Testis (tissue), 2 donors: ENCODE measurements at regions not wholly inside any gene's neighbourhood (a gene's known extent, or its start where the extent isn't known, plus 50 kb on each side); places are given as distances from the start of the nearest gene placed in this dataset.
"Not testable (repeated sequence)": the region's sequence is repeated elsewhere in the genome, so short reads cannot be mapped to it uniquely, and the experiment has no call there.

Experiments used
- DNase-seq: peaks from one replicate; pipeline ENCODE4 v3.0.0-alpha.2; 2019
- H3K27ac ChIP-seq, 2 donors: fragments of 200-600 bp; sonication (generic); one replicate each; pipeline ENCODE4 v1.5.1; 2019
- H3K27me3 ChIP-seq: fragments of 200-600 bp; sonication (generic); one replicate; pipeline ENCODE4 v1.5.1; 2019
- H3K36me3 ChIP-seq: fragments of 200-600 bp; sonication (generic); one replicate; pipeline ENCODE4 v1.5.1; 2017; ENCODE audit warnings: low read depth; ENCODE audit errors: missing control alignments
- H3K4me1 ChIP-seq: fragments of 200-600 bp; sonication (generic); one replicate; pipeline ENCODE4 v1.5.1; 2019
- H3K4me3 ChIP-seq, 2 donors: fragments of 200-600 bp; sonication (generic); one replicate each; pipeline ENCODE4 v1.5.1; 2017 to 2019
- H3K9me3 ChIP-seq: fragments of 200-600 bp; sonication (generic); one replicate; pipeline ENCODE4 v1.5.1; 2017
- CTCF ChIP-seq, 3 experiments: fragments of 450-650 bp in 2 of 3; fragments of 200-600 bp in 1 of 3; sonication (generic) in 1 of 3; IDR thresholded peaks; one replicate each; pipeline ENCODE4 v1.5.1; 2016 to 2019; ENCODE audit warnings: antibody characterized with exemption in 3 of 3, mild to moderate bottlenecking in 2 of 3, moderate library complexity in 1 of 3
- POLR2A ChIP-seq: fragments of 450-650 bp; IDR thresholded peaks from one replicate; pipeline ENCODE4 v1.6.1; 2017; ENCODE audit warnings: antibody characterized with exemption, mild to moderate bottlenecking, moderate library complexity
- WGBS, 2 donors: methylation state at CpG; one replicate each; pipeline ENCODE4 v1.1.5; 2018; 5-methylcytosine and 5-hydroxymethylcytosine counted together
- intact Hi-C: fragments of 100-400 bp; cut with DNase I; formaldehyde crosslinking; loops from one replicate; pipeline ENCODE4 v1.15.1; 2023; ENCODE audit warnings: low total_unique reads

GRCh38 chr2:43068041-43068533 lies 158.3 kb downstream of the ZFP36L2 start:
- Histone ChIP-seq H3K4me3 (peak overlapping the region in 1 of 2 donors; percentile 7), H3K27ac (no peak overlapping the region), H3K4me1 (peaks cover 11% of the 10 kb centered on the region), H3K36me3 (no peaks in the 10 kb centered on the region), H3K27me3 (no peaks in the 10 kb centered on the region), H3K9me3 (no peaks in the 10 kb centered on the region)
- no peak for TF ChIP-seq CTCF (IDR thresholded peaks at IDR 0.05)
- TF ChIP-seq POLR2A: no peak
- DNase-seq: no peak
- intact Hi-C loops: no loop called here
- WGBS, 2 donors: 47 to 62% methylated on average over 51 of the region's 51 CpGs

- 40 to 58% methylated on average over 9 to 14 of the region's 14 CpGs for WGBS, 2 donors
- no peak for TF ChIP-seq POLR2A
- intact Hi-C loops: no loop called here
- no peaks in the 10 kb centered on the region for H3K36me3 ChIP-seq
- peak overlapping the region in 1 of 2 donors; percentile 7 for H3K4me3 ChIP-seq
- no peak overlapping the region for H3K27ac ChIP-seq
- H3K4me1 ChIP-seq: peaks cover 11% of the 10 kb centered on the region
- no peaks in the 10 kb centered on the region for H3K27me3 ChIP-seq
- H3K9me3 ChIP-seq: no peaks in the 10 kb centered on the region
- DNase-seq: no peak
Measured at GRCh38 chr2:43067254-43068040, 159.0 kb downstream of the ZFP36L2 start.

- 87 to 90% methylated on average over 20 of the region's 20 CpGs for WGBS, 2 donors
- H3K4me1 ChIP-seq, DNase-seq, H3K27ac ChIP-seq, H3K36me3 ChIP-seq, H3K27me3 ChIP-seq, H3K4me3 ChIP-seq, intact Hi-C loops, H3K9me3 ChIP-seq: not testable (repeated sequence)
Measured at GRCh38 chr2:43066541-43067253, 159.7 kb downstream of the ZFP36L2 start.

GRCh38 chr2:43065871-43066270 lies 160.5 kb downstream of the ZFP36L2 start:
- Histone ChIP-seq H3K27ac (no peak overlapping the region), H3K4me3 (no peak overlapping the region), H3K36me3 (no peaks in the 10 kb centered on the region), H3K27me3 (no peaks in the 10 kb centered on the region), H3K9me3 (no peaks in the 10 kb centered on the region), H3K4me1 (no peaks in the 10 kb centered on the region)
- intact Hi-C loops: no loop called here
- TF ChIP-seq POLR2A (no peak), CTCF (IDR thresholded peaks at IDR 0.05) (no peak)
- DNase-seq: no peak
- WGBS, 2 donors: 91 to 93% methylated on average over 9 to 10 of the region's 10 CpGs

GRCh38 chr2:43065036-43065435 lies 161.4 kb downstream of the ZFP36L2 start:
- Histone ChIP-seq H3K9me3 (no peaks in the 10 kb centered on the region), H3K27ac (no peak overlapping the region), H3K27me3 (no peaks in the 10 kb centered on the region), H3K4me3 (no peak overlapping the region), H3K4me1 (no peaks in the 10 kb centered on the region), H3K36me3 (no peaks in the 10 kb centered on the region)
- WGBS, 2 donors: 74 to 95% methylated on average over 3 of the region's 3 CpGs
- no peak for TF ChIP-seq CTCF (IDR thresholded peaks at IDR 0.05)
- no peak for TF ChIP-seq POLR2A
- intact Hi-C loops: no loop called here
- DNase-seq: no peak

GRCh38 chr2:43063096-43063495 lies 163.3 kb downstream of the ZFP36L2 start:
- WGBS, 2 donors: no CpG with 5 or more reads among the region's 32 CpGs
- H3K36me3 ChIP-seq, DNase-seq, H3K27ac ChIP-seq, H3K4me1 ChIP-seq, intact Hi-C loops, H3K27me3 ChIP-seq, H3K4me3 ChIP-seq, H3K9me3 ChIP-seq: not testable (repeated sequence)
